ENCODE measurements at regions not wholly inside any gene's neighbourhood (a gene's known extent, or its start where the extent isn't known, plus 50 kb on each side); places are given as distances from the start of the nearest gene placed in this dataset.

GRCh38 chr14:84882830-84883229 is 647.1 kb upstream of the FLRT2 start:
- Histone ChIP-seq H3K4me3 (ENCODE audit: low read length in 2 of 2) (no peak overlapping the region), H3K27me3 (ENCODE audit: control insufficient read depth in 1 of 2, insufficient read depth in 2 of 2, low read length in 2 of 2) (no peaks in the 10 kb centered on the region), H3K27ac (ENCODE audit: low read length) (no peak overlapping the region), H3K9me3 (ENCODE audit: control insufficient read depth in 2 of 2, low read length in 2 of 2) (peaks cover 0 to 5% of the 10 kb centered on the region in 2 donors), H3K4me1 (ENCODE audit: control insufficient read depth, insufficient read depth, low read length) (no peaks in the 10 kb centered on the region), H3K9ac (ENCODE audit: low read length in 2 of 2) (no peak overlapping the region), H3K36me3 (ENCODE audit: control insufficient read depth in 2 of 2, insufficient read depth in 2 of 2, low read length in 2 of 2) (no peaks in the 10 kb centered on the region)

DNA sequence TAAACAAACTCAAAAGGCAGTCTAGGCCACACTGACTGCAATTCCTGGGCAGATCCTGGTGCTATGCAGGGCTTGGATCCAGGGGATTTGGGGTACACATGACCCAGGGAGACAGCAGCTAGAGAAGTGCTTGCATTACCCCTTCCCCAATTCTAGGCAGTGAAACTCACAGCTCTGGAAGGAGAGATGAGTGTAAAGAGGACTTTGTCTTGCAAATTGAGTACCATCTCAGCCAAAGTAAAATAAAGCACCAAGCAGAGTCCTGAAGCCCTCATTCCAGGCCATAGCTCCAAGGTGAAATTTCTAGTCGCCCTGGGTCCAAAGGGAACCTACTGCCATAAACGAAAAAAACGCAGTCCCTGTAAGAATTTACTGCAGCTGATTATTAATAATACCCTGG is 644.9 kb upstream of the FLRT2 start:
- Histone ChIP-seq H3K4me3 (ENCODE audit: low read length in 2 of 2) (no peak overlapping the region), H3K4me1 (ENCODE audit: control insufficient read depth, insufficient read depth, low read length) (no peaks in the 10 kb centered on the region), H3K9ac (ENCODE audit: low read length in 2 of 2) (no peak overlapping the region), H3K27me3 (ENCODE audit: control insufficient read depth in 1 of 2, insufficient read depth in 2 of 2, low read length in 2 of 2) (no peaks in the 10 kb centered on the region), H3K36me3 (ENCODE audit: control insufficient read depth in 2 of 2, insufficient read depth in 2 of 2, low read length in 2 of 2) (no peaks in the 10 kb centered on the region), H3K9me3 (ENCODE audit: control insufficient read depth in 2 of 2, low read length in 2 of 2) (peaks cover 0 to 5% of the 10 kb centered on the region in 2 donors), H3K27ac (ENCODE audit: low read length) (no peak overlapping the region)

DNA sequence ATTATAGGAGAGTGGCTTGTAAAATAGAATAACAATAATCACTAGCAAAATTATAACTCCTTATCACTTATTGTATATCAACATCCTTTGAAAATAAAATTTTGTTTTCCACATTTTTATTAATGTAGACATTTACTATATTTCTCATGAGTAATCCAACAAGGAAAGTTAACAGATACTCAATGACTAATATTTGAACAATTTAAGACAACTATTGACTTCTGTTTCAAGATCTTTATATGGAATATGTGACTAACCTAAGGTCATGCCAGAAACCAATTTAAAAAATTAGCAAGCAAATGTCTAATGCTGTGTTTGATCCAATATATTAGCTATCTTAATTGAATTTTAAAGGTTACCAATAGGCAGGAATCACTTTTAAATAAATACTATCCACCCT is 638.5 kb upstream of the FLRT2 start:
- Histone ChIP-seq H3K36me3 (ENCODE audit: control insufficient read depth in 2 of 2, insufficient read depth in 2 of 2, low read length in 2 of 2) (no peaks in the 10 kb centered on the region), H3K27ac (ENCODE audit: low read length) (no peak overlapping the region), H3K27me3 (ENCODE audit: control insufficient read depth in 1 of 2, insufficient read depth in 2 of 2, low read length in 2 of 2) (no peaks in the 10 kb centered on the region), H3K9me3 (ENCODE audit: control insufficient read depth in 2 of 2, low read length in 2 of 2) (no peaks in the 10 kb centered on the region), H3K9ac (ENCODE audit: low read length in 2 of 2) (no peak overlapping the region), H3K4me1 (ENCODE audit: control insufficient read depth, insufficient read depth, low read length) (no peaks in the 10 kb centered on the region), H3K4me3 (ENCODE audit: low read length in 2 of 2) (no peak overlapping the region)

GRCh38 chr14:84894254-84894653 is 635.7 kb upstream of the FLRT2 start:
- Histone ChIP-seq H3K9me3 (ENCODE audit: control insufficient read depth in 2 of 2, low read length in 2 of 2) (no peaks in the 10 kb centered on the region), H3K36me3 (ENCODE audit: control insufficient read depth in 2 of 2, insufficient read depth in 2 of 2, low read length in 2 of 2) (no peaks in the 10 kb centered on the region), H3K27me3 (ENCODE audit: control insufficient read depth in 1 of 2, insufficient read depth in 2 of 2, low read length in 2 of 2) (no peaks in the 10 kb centered on the region), H3K27ac (ENCODE audit: low read length) (no peak overlapping the region), H3K9ac (ENCODE audit: low read length in 2 of 2) (no peak overlapping the region), H3K4me3 (ENCODE audit: low read length in 2 of 2) (no peak overlapping the region), H3K4me1 (ENCODE audit: control insufficient read depth, insufficient read depth, low read length) (no peaks in the 10 kb centered on the region)

DNA sequence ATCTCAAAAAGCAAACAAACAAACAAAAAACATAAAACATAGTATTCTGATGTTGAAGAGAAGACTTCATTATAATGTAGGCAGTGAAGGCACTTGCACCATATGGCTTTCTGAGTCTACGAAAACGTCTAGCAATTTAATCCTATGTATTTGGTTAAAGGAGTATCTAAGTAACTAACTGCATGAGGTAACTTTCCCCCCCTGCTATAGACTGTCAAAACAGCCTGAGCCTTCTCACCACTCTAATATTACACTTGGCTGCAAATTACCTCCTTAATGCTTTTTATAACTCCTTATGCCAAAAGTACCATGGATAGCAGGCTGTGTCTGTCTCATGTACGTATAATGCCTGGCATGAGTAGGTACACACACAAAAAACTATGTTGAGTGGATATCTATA is 607.6 kb upstream of the FLRT2 start:
- Histone ChIP-seq H3K27ac (ENCODE audit: low read length) (no peak overlapping the region), H3K4me1 (ENCODE audit: control insufficient read depth, insufficient read depth, low read length) (no peaks in the 10 kb centered on the region), H3K36me3 (ENCODE audit: control insufficient read depth in 2 of 2, insufficient read depth in 2 of 2, low read length in 2 of 2) (no peaks in the 10 kb centered on the region), H3K9me3 (ENCODE audit: control insufficient read depth in 2 of 2, low read length in 2 of 2) (no peaks in the 10 kb centered on the region), H3K4me3 (ENCODE audit: low read length in 2 of 2) (no peak overlapping the region), H3K9ac (ENCODE audit: low read length in 2 of 2) (no peak overlapping the region), H3K27me3 (ENCODE audit: control insufficient read depth in 1 of 2, insufficient read depth in 2 of 2, low read length in 2 of 2) (no peaks in the 10 kb centered on the region)

GRCh38 chr14:84926656-84927055 is 603.3 kb upstream of the FLRT2 start:
- H3K36me3 ChIP-seq (ENCODE audit: control insufficient read depth in 2 of 2, insufficient read depth in 2 of 2, low read length in 2 of 2) = no peaks in the 10 kb centered on the region
- H3K4me1 ChIP-seq (ENCODE audit: control insufficient read depth, insufficient read depth, low read length) = no peaks in the 10 kb centered on the region
- H3K27me3 ChIP-seq (ENCODE audit: control insufficient read depth in 1 of 2, insufficient read depth in 2 of 2, low read length in 2 of 2) = no peaks in the 10 kb centered on the region
- H3K27ac ChIP-seq (ENCODE audit: low read length) = no peak overlapping the region
- no peaks in the 10 kb centered on the region for H3K9me3 ChIP-seq (ENCODE audit: control insufficient read depth in 2 of 2, low read length in 2 of 2)
- H3K9ac ChIP-seq (ENCODE audit: low read length in 2 of 2) = no peak overlapping the region
- no peak overlapping the region for H3K4me3 ChIP-seq (ENCODE audit: low read length in 2 of 2)

DNA sequence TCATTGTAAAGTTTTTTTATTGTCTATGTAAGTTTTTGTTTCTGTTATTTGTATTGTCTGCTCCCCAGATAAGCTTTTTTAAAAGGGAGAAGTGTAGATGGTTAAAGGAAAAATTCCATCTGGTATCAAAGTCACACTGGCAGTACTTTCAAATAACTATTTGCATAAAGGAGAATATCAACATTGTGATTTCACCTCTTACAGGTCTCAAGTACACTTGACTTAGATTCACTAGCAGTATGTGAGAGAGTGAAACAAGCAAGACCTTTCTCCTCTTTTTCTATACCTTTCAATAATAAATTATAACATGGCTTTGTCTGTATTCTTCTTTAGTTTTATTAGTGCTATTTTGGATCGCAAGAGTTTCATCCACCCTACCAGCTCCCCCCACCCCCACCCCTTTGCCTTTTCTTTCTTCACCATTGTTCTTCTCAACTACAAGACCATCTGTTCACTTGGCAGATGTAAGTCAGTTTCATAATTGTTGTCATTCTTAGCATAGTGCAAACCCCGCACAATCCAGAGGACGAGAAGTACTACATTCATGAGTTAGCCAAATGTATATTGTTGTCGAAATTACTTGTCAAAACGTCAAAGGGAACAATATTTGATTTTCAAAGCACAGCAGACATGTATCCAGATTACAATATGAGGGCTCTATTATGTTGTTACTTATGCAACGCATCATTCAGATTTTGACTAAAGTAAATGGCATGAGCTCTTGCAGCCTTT is 602.7 kb upstream of the FLRT2 start:
- Histone ChIP-seq H3K4me1 (ENCODE audit: control insufficient read depth, insufficient read depth, low read length) (no peaks in the 10 kb centered on the region), H3K4me3 (ENCODE audit: low read length in 2 of 2) (no peak overlapping the region), H3K27me3 (ENCODE audit: control insufficient read depth in 1 of 2, insufficient read depth in 2 of 2, low read length in 2 of 2) (no peaks in the 10 kb centered on the region), H3K9me3 (ENCODE audit: control insufficient read depth in 2 of 2, low read length in 2 of 2) (no peaks in the 10 kb centered on the region), H3K36me3 (ENCODE audit: control insufficient read depth in 2 of 2, insufficient read depth in 2 of 2, low read length in 2 of 2) (no peaks in the 10 kb centered on the region), H3K9ac (ENCODE audit: low read length in 2 of 2) (no peak overlapping the region), H3K27ac (ENCODE audit: low read length) (no peak overlapping the region)

DNA sequence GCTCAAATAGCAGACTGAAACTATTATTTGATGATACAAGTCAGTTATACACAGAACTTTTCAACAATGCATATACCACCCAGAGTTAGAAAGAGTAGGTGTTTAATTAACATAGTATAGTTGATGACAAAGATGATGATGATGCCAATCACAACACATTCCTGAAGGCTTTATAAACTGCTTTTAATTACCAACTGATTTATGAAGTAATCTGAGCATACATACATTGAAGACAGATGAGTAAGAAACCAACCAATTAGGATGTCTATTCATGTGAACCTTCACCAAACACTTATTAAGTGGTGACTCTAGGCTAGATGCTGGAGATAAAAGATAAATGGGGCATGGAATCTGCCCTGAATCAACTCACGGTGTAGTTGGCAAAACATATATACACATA is 600.9 kb upstream of the FLRT2 start:
- Histone ChIP-seq H3K4me1 (ENCODE audit: control insufficient read depth, insufficient read depth, low read length) (no peaks in the 10 kb centered on the region), H3K9ac (ENCODE audit: low read length in 2 of 2) (no peak overlapping the region), H3K27me3 (ENCODE audit: control insufficient read depth in 1 of 2, insufficient read depth in 2 of 2, low read length in 2 of 2) (no peaks in the 10 kb centered on the region), H3K4me3 (ENCODE audit: low read length in 2 of 2) (no peak overlapping the region), H3K9me3 (ENCODE audit: control insufficient read depth in 2 of 2, low read length in 2 of 2) (no peaks in the 10 kb centered on the region), H3K27ac (ENCODE audit: low read length) (no peak overlapping the region), H3K36me3 (ENCODE audit: control insufficient read depth in 2 of 2, insufficient read depth in 2 of 2, low read length in 2 of 2) (no peaks in the 10 kb centered on the region)

- Histone ChIP-seq H3K4me1 (ENCODE audit: control insufficient read depth, insufficient read depth, low read length) (no peaks in the 10 kb centered on the region), H3K4me3 (ENCODE audit: low read length in 2 of 2) (no peak overlapping the region), H3K27me3 (ENCODE audit: control insufficient read depth in 1 of 2, insufficient read depth in 2 of 2, low read length in 2 of 2) (no peaks in the 10 kb centered on the region), H3K27ac (ENCODE audit: low read length) (no peak overlapping the region), H3K9me3 (ENCODE audit: control insufficient read depth in 2 of 2, low read length in 2 of 2) (no peaks in the 10 kb centered on the region), H3K36me3 (ENCODE audit: control insufficient read depth in 2 of 2, insufficient read depth in 2 of 2, low read length in 2 of 2) (no peaks in the 10 kb centered on the region), H3K9ac (ENCODE audit: low read length in 2 of 2) (no peak overlapping the region)
Observed at GRCh38 chr14:84929834-84930233, 600.1 kb upstream of the FLRT2 start.

DNA sequence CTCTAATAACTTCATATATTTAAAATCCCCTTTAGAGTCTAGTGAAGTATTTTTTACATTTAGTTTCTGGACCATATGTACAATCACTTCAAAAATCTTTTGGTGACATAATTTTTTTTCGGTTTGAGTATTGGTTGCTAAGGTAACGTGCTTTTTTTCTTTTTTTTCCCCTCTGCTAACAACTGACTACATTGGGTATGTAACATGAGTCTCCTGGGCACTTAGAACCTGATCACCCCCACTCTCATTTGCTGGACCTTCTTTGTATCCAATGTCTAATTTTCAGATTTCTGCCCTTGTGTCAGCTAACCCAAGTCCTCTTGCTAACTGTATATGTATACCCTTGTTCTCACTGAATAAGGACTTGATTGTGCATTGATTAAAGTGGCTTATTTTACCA is 592.9 kb upstream of the FLRT2 start:
- no peak overlapping the region for H3K4me3 ChIP-seq (ENCODE audit: low read length in 2 of 2)
- H3K4me1 ChIP-seq (ENCODE audit: control insufficient read depth, insufficient read depth, low read length) = no peaks in the 10 kb centered on the region
- no peaks in the 10 kb centered on the region for H3K27me3 ChIP-seq (ENCODE audit: control insufficient read depth in 1 of 2, insufficient read depth in 2 of 2, low read length in 2 of 2)
- no peaks in the 10 kb centered on the region for H3K36me3 ChIP-seq (ENCODE audit: control insufficient read depth in 2 of 2, insufficient read depth in 2 of 2, low read length in 2 of 2)
- H3K9ac ChIP-seq (ENCODE audit: low read length in 2 of 2) = no peak overlapping the region
- H3K9me3 ChIP-seq (ENCODE audit: control insufficient read depth in 2 of 2, low read length in 2 of 2) = no peaks in the 10 kb centered on the region
- H3K27ac ChIP-seq (ENCODE audit: low read length) = no peak overlapping the region

DNA sequence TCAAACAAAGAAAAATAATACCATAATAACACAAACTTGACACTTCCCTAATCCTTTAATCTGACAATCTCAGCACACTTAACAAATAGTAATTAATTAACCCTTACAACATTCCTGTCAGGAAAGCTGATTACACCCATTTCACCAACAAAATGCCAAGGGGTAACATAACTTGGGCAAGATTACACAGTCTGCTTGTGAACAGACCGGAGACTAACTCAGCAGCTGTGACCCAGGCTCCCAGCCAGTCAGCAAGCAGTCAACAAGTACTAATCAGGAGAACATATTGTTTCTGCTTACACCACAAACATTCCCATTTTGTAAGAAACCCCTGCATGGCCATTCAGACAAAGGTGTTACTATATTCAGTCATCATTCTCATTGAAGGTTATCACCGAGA is 592.5 kb upstream of the FLRT2 start:
- Histone ChIP-seq H3K9ac (ENCODE audit: low read length in 2 of 2) (no peak overlapping the region), H3K27ac (ENCODE audit: low read length) (no peak overlapping the region), H3K36me3 (ENCODE audit: control insufficient read depth in 2 of 2, insufficient read depth in 2 of 2, low read length in 2 of 2) (no peaks in the 10 kb centered on the region), H3K27me3 (ENCODE audit: control insufficient read depth in 1 of 2, insufficient read depth in 2 of 2, low read length in 2 of 2) (no peaks in the 10 kb centered on the region), H3K4me3 (ENCODE audit: low read length in 2 of 2) (no peak overlapping the region), H3K9me3 (ENCODE audit: control insufficient read depth in 2 of 2, low read length in 2 of 2) (no peaks in the 10 kb centered on the region), H3K4me1 (ENCODE audit: control insufficient read depth, insufficient read depth, low read length) (no peaks in the 10 kb centered on the region)
